ENCODE measurements at regions not wholly inside any gene's neighbourhood (a gene's known extent, or its start where the extent isn't known, plus 50 kb on each side); places are given as distances from the start of the nearest gene placed in this dataset.

DNA sequence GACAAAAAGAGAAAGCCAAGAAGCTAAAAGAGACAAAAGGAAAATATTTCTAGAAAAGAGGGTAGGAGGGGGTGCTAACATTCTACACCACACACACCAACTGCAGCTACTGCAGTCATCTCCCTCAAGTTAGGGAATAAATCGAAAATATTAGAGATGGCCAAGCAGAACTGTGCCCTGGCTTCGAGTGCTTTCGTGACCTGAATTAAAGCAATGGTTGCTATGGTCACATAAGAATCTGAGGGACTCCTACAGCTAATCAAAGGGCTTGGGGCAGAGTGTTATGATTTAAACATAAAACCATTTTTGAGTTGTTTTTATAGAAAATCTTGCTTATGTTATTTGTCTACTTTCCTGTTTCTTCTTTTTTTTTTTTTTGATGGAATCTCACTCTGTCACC lies 159.6 kb upstream of the HNRNPA3 start:
- no peak for DNase-seq
- Histone ChIP-seq H3K36me3 (ENCODE audit: control insufficient read depth in 4 of 4, insufficient read depth in 4 of 4, low read length in 3 of 4) (no peaks in the 10 kb centered on the region), H3K27me3 (replicated peaks in 2 of 5; ENCODE audit: control insufficient read depth in 4 of 5, insufficient read depth in 5 of 5, low read length in 4 of 5) (no peaks in the 10 kb centered on the region), H3K4me1 (ENCODE audit: control extremely low read depth in 1 of 4, control insufficient read depth in 4 of 4, insufficient read depth in 4 of 4, low read length in 3 of 4) (no peaks in the 10 kb centered on the region), H3K4me3 (ENCODE audit: control insufficient read depth in 1 of 7, extremely low read depth in 1 of 7, insufficient read depth in 4 of 7, low read depth in 2 of 7, low read length in 6 of 7) (no peak overlapping the region), H3K9me3 (ENCODE audit: control extremely low read depth in 1 of 5, control insufficient read depth in 4 of 5, insufficient read depth in 2 of 5, low read depth in 1 of 5, low read length in 4 of 5) (peaks cover 0 to under 1% (median 0%) of the 10 kb centered on the region in 5 experiments), H3K27ac (ENCODE audit: insufficient read depth in 1 of 2, low read depth in 1 of 2, low read length in 2 of 2, poor library complexity in 1 of 2, severe bottlenecking in 2 of 2) (no peak overlapping the region)
- ChIA-PET POLR2A (no interaction called here), CTCF (interaction anchor here (1.2 kb wide), 1 partner anchor 52 kb away, joined by 3 read pairs; no protein-coding TSS in a partner anchor)
- WGBS (ENCODE audit: insufficient coverage), result 100% methylated on average over 2 of the region's 3 CpGs

- Histone ChIP-seq H3K4me3 (ENCODE audit: control insufficient read depth in 1 of 7, extremely low read depth in 1 of 7, insufficient read depth in 4 of 7, low read depth in 2 of 7, low read length in 6 of 7) (no peak overlapping the region), H3K4me1 (ENCODE audit: control extremely low read depth in 1 of 4, control insufficient read depth in 4 of 4, insufficient read depth in 4 of 4, low read length in 3 of 4) (no peaks in the 10 kb centered on the region), H3K9me3 (ENCODE audit: control extremely low read depth in 1 of 5, control insufficient read depth in 4 of 5, insufficient read depth in 2 of 5, low read depth in 1 of 5, low read length in 4 of 5) (no peaks in the 10 kb centered on the region), H3K27ac (ENCODE audit: insufficient read depth in 1 of 2, low read depth in 1 of 2, low read length in 2 of 2, poor library complexity in 1 of 2, severe bottlenecking in 2 of 2) (no peak overlapping the region), H3K27me3 (replicated peaks in 2 of 5; ENCODE audit: control insufficient read depth in 4 of 5, insufficient read depth in 5 of 5, low read length in 4 of 5) (no peaks in the 10 kb centered on the region), H3K36me3 (ENCODE audit: control insufficient read depth in 4 of 4, insufficient read depth in 4 of 4, low read length in 3 of 4) (no peaks in the 10 kb centered on the region)
- ChIA-PET POLR2A (no interaction called here), CTCF (no interaction called here)
- no CpG with 5 or more reads among the region's 1 CpG for WGBS (ENCODE audit: insufficient coverage)
- no peak for DNase-seq
Observed at GRCh38 chr2:177053716-177054115, 158.9 kb upstream of the HNRNPA3 start.

DNA sequence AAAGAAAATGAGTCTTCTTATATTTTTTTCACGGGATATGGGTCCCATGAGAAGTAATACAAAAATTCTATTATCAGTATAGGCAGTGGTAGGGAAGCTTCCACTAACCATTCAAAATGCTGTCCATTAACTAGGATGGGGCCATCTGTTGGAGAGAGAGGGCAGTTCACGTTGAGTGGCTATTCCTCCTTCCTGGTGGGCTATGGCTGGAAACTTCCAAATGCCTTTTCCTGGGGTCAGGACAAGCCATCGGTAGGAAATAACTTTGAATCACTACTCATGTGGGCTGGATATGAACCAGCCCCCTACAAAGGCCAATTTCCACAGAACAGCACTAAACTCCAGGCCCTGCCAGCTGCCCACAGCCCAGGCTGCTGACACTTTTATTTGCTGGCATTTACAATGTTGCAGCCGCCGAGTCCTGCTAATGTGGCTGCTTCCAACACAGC lies 156.1 kb upstream of the HNRNPA3 start:
- H3K36me3 ChIP-seq (ENCODE audit: control insufficient read depth in 4 of 4, insufficient read depth in 4 of 4, low read length in 3 of 4), result no peaks in the 10 kb centered on the region
- POLR2A ChIA-PET, result no interaction called here
- CTCF ChIA-PET, result interaction anchor here (0.6 to 2.8 kb wide), 4 partner anchors 11 to 669 kb away, joined by 3 to 9 read pairs (median 3); no protein-coding TSS in a partner anchor
- no peaks in the 10 kb centered on the region for H3K9me3 ChIP-seq (ENCODE audit: control extremely low read depth in 1 of 5, control insufficient read depth in 4 of 5, insufficient read depth in 2 of 5, low read depth in 1 of 5, low read length in 4 of 5)
- no peaks in the 10 kb centered on the region for H3K4me1 ChIP-seq (ENCODE audit: control extremely low read depth in 1 of 4, control insufficient read depth in 4 of 4, insufficient read depth in 4 of 4, low read length in 3 of 4)
- DNase-seq, result peak in 1 of 3 donors; percentile 9
- H3K4me3 ChIP-seq (ENCODE audit: control insufficient read depth in 1 of 7, extremely low read depth in 1 of 7, insufficient read depth in 4 of 7, low read depth in 2 of 7, low read length in 6 of 7), result no peak overlapping the region
- 86% methylated on average over 3 of the region's 5 CpGs for WGBS (ENCODE audit: insufficient coverage)
- H3K27ac ChIP-seq (ENCODE audit: insufficient read depth in 1 of 2, low read depth in 1 of 2, low read length in 2 of 2, poor library complexity in 1 of 2, severe bottlenecking in 2 of 2), result no peak overlapping the region
- H3K27me3 ChIP-seq (replicated peaks in 2 of 5; ENCODE audit: control insufficient read depth in 4 of 5, insufficient read depth in 5 of 5, low read length in 4 of 5), result no peaks in the 10 kb centered on the region

GRCh38 chr2:177058747-177059146 lies 153.8 kb upstream of the HNRNPA3 start:
- Histone ChIP-seq H3K27ac (ENCODE audit: insufficient read depth in 1 of 2, low read depth in 1 of 2, low read length in 2 of 2, poor library complexity in 1 of 2, severe bottlenecking in 2 of 2) (no peak overlapping the region), H3K4me1 (ENCODE audit: control extremely low read depth in 1 of 4, control insufficient read depth in 4 of 4, insufficient read depth in 4 of 4, low read length in 3 of 4) (no peaks in the 10 kb centered on the region), H3K27me3 (replicated peaks in 2 of 5; ENCODE audit: control insufficient read depth in 4 of 5, insufficient read depth in 5 of 5, low read length in 4 of 5) (no peaks in the 10 kb centered on the region), H3K9me3 (ENCODE audit: control extremely low read depth in 1 of 5, control insufficient read depth in 4 of 5, insufficient read depth in 2 of 5, low read depth in 1 of 5, low read length in 4 of 5) (no peaks in the 10 kb centered on the region), H3K36me3 (ENCODE audit: control insufficient read depth in 4 of 4, insufficient read depth in 4 of 4, low read length in 3 of 4) (no peaks in the 10 kb centered on the region), H3K4me3 (ENCODE audit: control insufficient read depth in 1 of 7, extremely low read depth in 1 of 7, insufficient read depth in 4 of 7, low read depth in 2 of 7, low read length in 6 of 7) (no peak overlapping the region)
- ChIA-PET CTCF (interaction anchor here (1.2 to 2.8 kb wide), 3 partner anchors 14 to 79 kb away, joined by 3 to 9 read pairs (median 3); no protein-coding TSS in a partner anchor), POLR2A (no interaction called here)
- DNase-seq, result no peak

GRCh38 chr2:177059293-177059692 lies 153.3 kb upstream of the HNRNPA3 start:
- ChIA-PET CTCF (interaction anchor here (1.2 to 2.8 kb wide), 2 partner anchors 14 to 79 kb away, joined by 3 to 9 read pairs; no protein-coding TSS in a partner anchor), POLR2A (no interaction called here)
- no peak for DNase-seq
- WGBS (ENCODE audit: insufficient coverage), result no CpG with 5 or more reads among the region's 6 CpGs
- no peaks in the 10 kb centered on the region for H3K4me1 ChIP-seq (ENCODE audit: control extremely low read depth in 1 of 4, control insufficient read depth in 4 of 4, insufficient read depth in 4 of 4, low read length in 3 of 4)
- no peaks in the 10 kb centered on the region for H3K36me3 ChIP-seq (ENCODE audit: control insufficient read depth in 4 of 4, insufficient read depth in 4 of 4, low read length in 3 of 4)
- H3K4me3 ChIP-seq (ENCODE audit: control insufficient read depth in 1 of 7, extremely low read depth in 1 of 7, insufficient read depth in 4 of 7, low read depth in 2 of 7, low read length in 6 of 7), result no peak overlapping the region
- H3K9me3 ChIP-seq (ENCODE audit: control extremely low read depth in 1 of 5, control insufficient read depth in 4 of 5, insufficient read depth in 2 of 5, low read depth in 1 of 5, low read length in 4 of 5), result no peaks in the 10 kb centered on the region
- no peaks in the 10 kb centered on the region for H3K27me3 ChIP-seq (replicated peaks in 2 of 5; ENCODE audit: control insufficient read depth in 4 of 5, insufficient read depth in 5 of 5, low read length in 4 of 5)
- no peak overlapping the region for H3K27ac ChIP-seq (ENCODE audit: insufficient read depth in 1 of 2, low read depth in 1 of 2, low read length in 2 of 2, poor library complexity in 1 of 2, severe bottlenecking in 2 of 2)

- Histone ChIP-seq H3K9me3 (ENCODE audit: control extremely low read depth in 1 of 5, control insufficient read depth in 4 of 5, insufficient read depth in 2 of 5, low read depth in 1 of 5, low read length in 4 of 5) (no peaks in the 10 kb centered on the region), H3K27ac (ENCODE audit: insufficient read depth in 1 of 2, low read depth in 1 of 2, low read length in 2 of 2, poor library complexity in 1 of 2, severe bottlenecking in 2 of 2) (no peak overlapping the region), H3K36me3 (ENCODE audit: control insufficient read depth in 4 of 4, insufficient read depth in 4 of 4, low read length in 3 of 4) (no peaks in the 10 kb centered on the region), H3K4me3 (ENCODE audit: control insufficient read depth in 1 of 7, extremely low read depth in 1 of 7, insufficient read depth in 4 of 7, low read depth in 2 of 7, low read length in 6 of 7) (no peak overlapping the region), H3K27me3 (replicated peaks in 2 of 5; ENCODE audit: control insufficient read depth in 4 of 5, insufficient read depth in 5 of 5, low read length in 4 of 5) (no peaks in the 10 kb centered on the region), H3K4me1 (ENCODE audit: control extremely low read depth in 1 of 4, control insufficient read depth in 4 of 4, insufficient read depth in 4 of 4, low read length in 3 of 4) (no peaks in the 10 kb centered on the region)
- CTCF ChIA-PET, result no interaction called here
- no peak for DNase-seq
- POLR2A ChIA-PET, result no interaction called here
- 100% methylated on average over 1 of the region's 1 CpG for WGBS (ENCODE audit: insufficient coverage)
Observed at GRCh38 chr2:177063331-177063730, 149.3 kb upstream of the HNRNPA3 start.

GRCh38 chr2:177064422-177064821 lies 148.2 kb upstream of the HNRNPA3 start:
- CTCF ChIA-PET, result no interaction called here
- no peaks in the 10 kb centered on the region for H3K4me1 ChIP-seq (ENCODE audit: control extremely low read depth in 1 of 4, control insufficient read depth in 4 of 4, insufficient read depth in 4 of 4, low read length in 3 of 4)
- POLR2A ChIA-PET, result no interaction called here
- H3K27ac ChIP-seq (ENCODE audit: insufficient read depth in 1 of 2, low read depth in 1 of 2, low read length in 2 of 2, poor library complexity in 1 of 2, severe bottlenecking in 2 of 2), result no peak overlapping the region
- no peaks in the 10 kb centered on the region for H3K27me3 ChIP-seq (replicated peaks in 2 of 5; ENCODE audit: control insufficient read depth in 4 of 5, insufficient read depth in 5 of 5, low read length in 4 of 5)
- no peaks in the 10 kb centered on the region for H3K9me3 ChIP-seq (ENCODE audit: control extremely low read depth in 1 of 5, control insufficient read depth in 4 of 5, insufficient read depth in 2 of 5, low read depth in 1 of 5, low read length in 4 of 5)
- H3K4me3 ChIP-seq (ENCODE audit: control insufficient read depth in 1 of 7, extremely low read depth in 1 of 7, insufficient read depth in 4 of 7, low read depth in 2 of 7, low read length in 6 of 7), result no peak overlapping the region
- no peaks in the 10 kb centered on the region for H3K36me3 ChIP-seq (ENCODE audit: control insufficient read depth in 4 of 4, insufficient read depth in 4 of 4, low read length in 3 of 4)
- DNase-seq, result no peak
- WGBS (ENCODE audit: insufficient coverage), result 62% methylated on average over 3 of the region's 4 CpGs
